Motor neuron (in vitro differentiated cells): ENCODE measurements at regions not wholly inside any gene's neighbourhood (a gene's known extent, or its start where the extent isn't known, plus 50 kb on each side); places are given as distances from the start of the nearest gene placed in this dataset.

Experiments used
- ATAC-seq, 8 experiments: fragments of 200-7000 bp; cut with Tn5 transposase; replicated peaks in 6 of 8; 2 replicates each; pipeline ENCODE4 v1.8.0; 2021; ENCODE audit warnings: mild to moderate bottlenecking in 8 of 8, moderate library complexity in 8 of 8
- H3K27ac ChIP-seq, 2 donors: fragments of 250-450 bp; sonication (Bioruptor Pico); 2 replicates each; pipeline ENCODE4 v1.9.0; 2021; ENCODE audit warnings: antibody characterized with exemption in 2 of 2, mild to moderate bottlenecking in 2 of 2, moderate library complexity in 1 of 2
- H3K4me1 ChIP-seq, 2 donors: fragments of 250-450 bp; sonication (Bioruptor Pico); replicated peaks in 1 of 2; 2 replicates each; pipeline ENCODE4 v1.6.1; 2021; ENCODE audit warnings: antibody characterized with exemption in 2 of 2, mild to moderate bottlenecking in 2 of 2, moderate library complexity in 1 of 2
- H3K4me3 ChIP-seq, 5 donors: fragments of 250-450 bp; sonication (Bioruptor Pico); 2 replicates each; pipeline ENCODE4 v1.9.0; 2021; ENCODE audit warnings: antibody characterized with exemption in 5 of 5, mild to moderate bottlenecking in 5 of 5, moderate library complexity in 4 of 5
- WGBS, 10 experiments: fragments of 450-650 bp; shearing (Covaris generic); methylation state at CpG; one replicate each; pipeline ENCODE4 v1.0.0; 2022; 5-methylcytosine and 5-hydroxymethylcytosine counted together
- in situ Hi-C, 9 experiments: fragments of 400-800 bp; cut with MboI; loops; one replicate each; pipeline ENCODE4 v1.15.0; 2021; ENCODE audit warnings: low sequenced_read_pairs in 9 of 9, low pct_unique_long_range_greater_than_20kb in 2 of 9; ENCODE audit not compliant: unreplicated experiment in 9 of 9

DNA sequence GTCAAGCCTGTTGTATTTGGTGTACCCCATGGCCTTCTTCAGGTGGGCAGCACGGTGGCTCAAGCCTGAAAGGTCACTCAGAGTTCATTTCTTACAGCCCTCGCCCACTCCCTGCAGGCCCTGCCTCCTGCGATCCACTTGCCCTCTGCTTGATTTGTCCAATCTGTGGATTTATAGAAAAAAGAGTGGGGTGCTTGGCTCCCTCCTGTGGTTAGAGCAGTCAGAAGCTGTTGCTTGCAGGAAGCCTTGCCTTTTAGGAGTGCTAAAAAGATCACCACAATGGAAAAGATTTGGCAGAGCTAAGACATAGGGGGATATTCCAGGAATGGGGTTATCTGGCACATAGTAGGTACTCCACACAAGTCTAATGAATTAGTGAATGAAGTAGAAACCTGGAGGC lies 108.0 kb upstream of the TRABD2B start:
- WGBS, 10 experiments: 59 to 92% (median 74%) methylated on average over 1 to 3 of the region's 3 CpGs; no CpG with 5 or more reads in 6 of the 10 experiments
- no peak for ATAC-seq
- in situ Hi-C loops: loop anchor here in 5 of 9 experiments (10.0 to 25.0 kb wide), 3 partner anchors 90 to 107 kb away; partner anchors contain the start of gene SLC5A9 (in 2 of the 5)
- Histone ChIP-seq H3K4me3 (no peak overlapping the region), H3K4me1 (peaks cover 3 to 5% of the 10 kb centered on the region in 2 donors), H3K27ac (no peak overlapping the region)

DNA sequence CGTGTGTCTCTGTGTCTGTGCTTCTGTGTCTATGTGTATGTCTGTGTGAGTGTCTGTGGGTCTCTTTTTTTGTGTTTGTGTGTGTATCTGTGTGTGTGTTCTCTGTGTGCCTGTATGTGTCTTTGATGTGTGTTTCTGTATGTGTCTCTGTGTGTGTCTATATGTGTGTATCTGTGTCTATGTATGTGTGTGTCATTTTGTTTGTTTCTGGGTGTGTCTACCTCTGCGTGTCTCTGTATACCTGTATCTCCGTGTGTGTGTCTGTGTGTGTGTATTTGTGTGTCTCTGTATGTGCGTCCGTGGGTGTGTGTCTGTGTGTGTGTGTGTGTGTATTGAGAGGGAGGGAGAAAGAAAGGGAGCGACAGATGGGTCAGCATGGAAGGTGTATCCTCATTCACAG lies 106.3 kb upstream of the TRABD2B start:
- WGBS, 10 experiments: 63 to 84% (median 80%) methylated on average over 1 to 6 of the region's 6 CpGs; no CpG with 5 or more reads in 5 of the 10 experiments
- H3K4me3 ChIP-seq: no peak overlapping the region
- in situ Hi-C loops: loop anchor here in 5 of 9 experiments (10.0 to 25.0 kb wide), 3 partner anchors 91 to 109 kb away; partner anchors contain the start of gene SLC5A9 (in 2 of the 5)
- no peak for ATAC-seq
- H3K27ac ChIP-seq: no peak overlapping the region
- no peaks in the 10 kb centered on the region for H3K4me1 ChIP-seq

DNA sequence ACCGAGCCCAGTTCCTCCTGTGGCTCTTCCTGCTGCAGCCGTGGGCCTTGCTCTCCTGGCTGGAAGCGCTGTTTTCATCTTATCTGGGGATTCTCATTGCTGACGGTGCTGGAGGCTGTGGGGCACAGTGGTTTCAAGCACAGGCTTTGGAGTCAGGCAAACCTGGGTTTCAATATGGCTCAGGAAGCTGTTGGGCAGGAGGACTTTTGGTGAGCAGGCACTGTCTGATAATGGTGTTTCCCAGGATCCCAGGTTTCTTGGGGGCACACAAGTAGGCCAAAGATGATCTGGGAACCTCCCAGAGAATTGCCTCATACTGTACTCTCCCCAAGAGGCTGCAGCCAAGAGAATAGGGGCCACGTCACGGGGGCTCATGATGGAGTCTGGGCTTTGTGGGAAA lies 105.6 kb upstream of the TRABD2B start:
- H3K4me1 ChIP-seq: no peaks in the 10 kb centered on the region
- WGBS, 10 experiments: 16 to 89% (median 70%) methylated on average over 2 to 6 of the region's 6 CpGs; no CpG with 5 or more reads in 3 of the 10 experiments
- no peak overlapping the region for H3K27ac ChIP-seq
- in situ Hi-C loops: loop anchor here in 5 of 9 experiments (10.0 to 25.0 kb wide), 3 partner anchors 92 to 110 kb away; partner anchors contain the start of gene SLC5A9 (in 2 of the 5)
- no peak for ATAC-seq
- no peak overlapping the region for H3K4me3 ChIP-seq

DNA sequence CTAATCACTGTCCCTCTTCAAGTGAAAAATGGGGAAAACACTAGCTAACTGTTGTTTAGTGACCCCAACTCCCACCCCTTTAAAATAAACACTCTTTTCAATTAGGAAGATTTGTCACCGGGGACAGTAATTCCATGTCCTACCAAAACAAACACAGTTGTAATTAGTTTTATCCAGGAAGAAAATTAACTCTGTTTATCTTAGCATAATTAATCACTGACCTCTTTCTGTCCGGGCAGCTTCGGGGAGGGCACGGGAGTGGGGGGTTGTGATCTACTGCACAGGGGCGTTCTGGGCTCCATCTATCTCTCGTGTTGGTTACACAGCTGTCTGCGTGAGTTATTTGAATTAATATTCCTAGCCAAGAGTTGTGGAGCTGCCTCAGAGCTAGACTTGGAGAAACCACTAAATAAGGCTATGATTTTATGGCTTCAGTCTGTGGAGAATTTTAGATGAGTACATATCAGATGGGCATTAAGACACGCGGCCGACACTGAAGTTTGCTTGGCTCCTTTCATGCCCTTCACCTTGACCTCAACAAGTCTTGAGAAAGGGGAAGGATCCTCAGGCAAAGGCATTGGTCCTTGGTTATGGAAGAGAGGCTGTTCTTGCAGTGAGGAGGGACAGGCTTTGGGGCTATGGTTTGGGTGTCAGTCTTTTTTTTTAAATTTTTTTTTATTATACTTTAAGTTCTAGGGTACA lies 102.0 kb upstream of the TRABD2B start:
- no peaks in the 10 kb centered on the region for H3K4me1 ChIP-seq
- H3K4me3 ChIP-seq: no peak overlapping the region
- WGBS, 10 experiments: 0 to 94% (median 73%) methylated on average over 1 to 10 of the region's 10 CpGs; no CpG with 5 or more reads in 2 of the 10 experiments
- in situ Hi-C loops: no loop called here
- ATAC-seq: peak in 2 of 8 experiments; percentile 12 to 88
- H3K27ac ChIP-seq: no peak overlapping the region

GRCh38 chr1:48093696-48094528 lies 96.7 kb upstream of the TRABD2B start:
- no peak overlapping the region for H3K27ac ChIP-seq
- WGBS, 10 experiments: 0 to 78% (median 42%) methylated on average over 1 to 23 of the region's 24 CpGs
- H3K4me1 ChIP-seq: no peaks in the 10 kb centered on the region
- no peak overlapping the region for H3K4me3 ChIP-seq
- ATAC-seq: peak; percentile 68 to 97 (median 83)
- in situ Hi-C loops: no loop called here

DNA sequence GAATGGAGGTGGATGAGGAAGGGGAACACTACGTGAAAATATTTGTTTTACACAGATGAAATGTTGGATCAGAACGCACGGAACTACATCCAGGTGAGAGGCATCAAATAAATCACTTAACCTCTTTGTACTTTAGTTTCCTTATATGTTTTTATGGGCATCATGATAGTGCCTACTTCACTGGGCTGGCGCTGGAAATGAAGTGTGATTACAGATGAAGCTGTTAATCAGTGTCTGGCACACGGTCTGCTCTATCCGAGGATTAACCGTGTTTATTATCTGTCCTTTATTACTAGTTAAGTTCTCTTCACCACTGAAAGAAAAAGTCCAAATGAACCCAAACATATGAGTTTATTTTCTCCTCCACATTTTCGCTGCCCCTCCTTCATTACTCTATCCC lies 96.0 kb upstream of the TRABD2B start:
- H3K4me1 ChIP-seq: no peaks in the 10 kb centered on the region
- in situ Hi-C loops: no loop called here
- no peak for ATAC-seq
- H3K4me3 ChIP-seq: no peak overlapping the region
- H3K27ac ChIP-seq: no peak overlapping the region
- WGBS, 10 experiments: 17 to 82% (median 67%) methylated on average over 3 to 8 of the region's 8 CpGs

- H3K4me1 ChIP-seq: no peaks in the 10 kb centered on the region
- in situ Hi-C loops: no loop called here
- 23 to 93% (median 62%) methylated on average over 3 to 7 of the region's 7 CpGs; no CpG with 5 or more reads in 2 of the 10 experiments for WGBS, 10 experiments
- H3K4me3 ChIP-seq: no peak overlapping the region
- ATAC-seq: no peak
- H3K27ac ChIP-seq: no peak overlapping the region
Measured at GRCh38 chr1:48092401-48092800, 95.2 kb upstream of the TRABD2B start.

DNA sequence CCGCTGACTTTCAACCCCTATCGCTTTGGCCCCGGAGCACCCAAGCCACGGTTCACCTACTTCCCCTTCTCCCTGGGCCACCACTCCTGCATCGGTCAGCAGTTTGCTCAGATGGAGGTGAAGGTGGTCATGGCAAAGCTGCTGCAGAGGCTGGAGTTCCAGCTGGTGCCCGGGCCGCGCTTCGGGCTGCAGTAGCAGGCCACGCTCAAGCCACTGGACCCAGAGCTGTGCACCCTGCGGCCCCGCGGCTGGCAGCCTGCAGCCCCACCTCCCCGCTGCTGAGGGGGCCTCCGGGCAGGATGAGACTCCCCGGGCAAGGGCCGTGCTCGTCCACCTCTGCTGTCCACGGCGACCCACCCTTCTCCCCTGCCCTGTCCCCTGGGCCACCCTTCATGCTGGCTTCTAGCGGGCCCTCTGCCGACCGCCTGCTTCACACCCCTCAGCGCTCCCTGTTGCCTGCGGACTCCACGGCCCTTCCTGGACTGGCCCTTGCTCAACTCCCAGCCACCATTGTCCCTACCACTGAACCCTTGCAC lies 92.2 kb upstream of the TRABD2B start:
- Histone ChIP-seq H3K27ac (no peak overlapping the region), H3K4me1 (peaks cover 4% of the 10 kb centered on the region in 2 donors), H3K4me3 (no peak overlapping the region)
- in situ Hi-C loops: no loop called here
- WGBS, 10 experiments: 13 to 100% (median 87%) methylated on average over 1 to 23 of the region's 26 CpGs; no CpG with 5 or more reads in 4 of the 10 experiments
- no peak for ATAC-seq

DNA sequence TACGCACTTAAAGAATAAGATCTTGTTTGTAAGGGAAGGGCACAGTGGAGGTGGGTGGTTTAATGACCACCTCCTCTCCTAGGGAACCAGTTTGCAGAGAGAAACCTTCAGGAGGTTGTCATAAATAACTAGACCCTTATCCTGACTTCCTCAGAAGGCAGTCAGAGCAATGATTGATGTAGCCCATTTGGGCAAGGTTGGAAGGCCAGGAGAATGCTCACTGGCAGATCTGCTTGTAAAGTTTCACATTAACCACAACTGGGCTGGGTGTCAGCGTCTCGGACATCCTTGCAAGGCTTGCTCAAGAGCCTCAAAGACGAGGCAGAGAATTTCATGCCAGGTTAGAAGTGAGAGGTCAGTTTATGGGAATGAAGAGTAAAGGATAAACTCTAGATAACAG lies 87.6 kb upstream of the TRABD2B start:
- Histone ChIP-seq H3K27ac (no peak overlapping the region), H3K4me3 (no peak overlapping the region), H3K4me1 (peaks cover 19 to 21% of the 10 kb centered on the region in 2 donors)
- WGBS, 10 experiments: 0 to 78% (median 48%) methylated on average over 1 to 4 of the region's 4 CpGs; no CpG with 5 or more reads in 1 of the 10 experiments
- in situ Hi-C loops: no loop called here
- ATAC-seq: peak in 1 of 8 experiments; percentile 13

GRCh38 chr1:48082271-48082962 lies 85.2 kb upstream of the TRABD2B start:
- Histone ChIP-seq H3K27ac (no peak overlapping the region), H3K4me1 (peaks cover 19 to 25% of the 10 kb centered on the region in 2 donors), H3K4me3 (no peak overlapping the region)
- WGBS, 10 experiments: 23 to 100% (median 54%) methylated on average over 1 to 6 of the region's 6 CpGs
- ATAC-seq: peak in 6 of 8 experiments; percentile 36 to 92 (median 86)
- in situ Hi-C loops: no loop called here

DNA sequence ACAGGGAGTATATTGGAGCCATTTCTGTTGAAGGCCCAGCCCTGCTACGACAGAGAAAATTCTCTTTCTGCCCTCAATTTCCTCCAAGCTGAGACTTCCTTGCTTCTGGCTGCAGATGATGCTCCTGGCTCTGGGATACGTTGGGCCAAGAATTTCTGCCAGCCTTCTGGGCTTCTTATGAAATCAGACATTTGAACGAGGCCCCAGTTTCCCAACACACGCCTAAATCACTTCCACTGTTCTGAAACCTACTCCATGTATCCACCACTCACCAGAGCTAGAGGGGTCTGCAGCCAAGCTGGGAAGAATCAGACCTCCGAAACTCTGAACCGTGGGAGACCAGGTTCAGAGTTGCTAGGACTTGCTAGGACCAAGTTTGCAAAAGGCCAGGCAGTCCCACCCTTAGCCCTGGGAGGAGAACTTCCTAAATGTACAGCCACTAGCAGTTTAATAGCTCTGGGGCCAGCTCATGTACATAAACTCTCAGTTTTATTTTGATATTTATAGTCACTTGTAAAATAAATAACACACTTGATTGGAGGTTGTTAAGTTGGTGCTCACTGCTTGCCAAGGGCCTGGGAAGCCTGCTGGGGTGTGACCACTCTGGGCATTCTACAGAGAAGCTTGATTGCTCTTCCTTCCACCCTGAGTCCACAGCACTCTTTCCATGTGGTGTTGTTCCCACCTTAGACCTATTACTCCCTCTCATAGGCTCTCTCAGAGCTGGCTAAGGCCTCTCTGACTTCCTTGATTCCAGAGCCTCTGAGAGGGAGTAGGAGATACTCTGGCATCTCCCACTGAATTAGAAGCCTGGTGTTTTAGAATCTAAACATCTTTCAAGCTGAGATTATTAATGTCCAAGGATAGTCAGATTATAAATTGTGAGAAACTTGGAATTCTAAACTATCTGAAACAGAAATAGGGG lies 83.4 kb upstream of the TRABD2B start:
- ATAC-seq: peak in 3 of 8 experiments; percentile 58 to 80 (median 79)
- Histone ChIP-seq H3K27ac (no peak overlapping the region), H3K4me3 (no peak overlapping the region), H3K4me1 (peaks cover 19 to 25% of the 10 kb centered on the region in 2 donors)
- in situ Hi-C loops: no loop called here
- 0 to 90% (median 74%) methylated on average over 1 to 6 of the region's 6 CpGs; no CpG with 5 or more reads in 3 of the 10 experiments for WGBS, 10 experiments

DNA sequence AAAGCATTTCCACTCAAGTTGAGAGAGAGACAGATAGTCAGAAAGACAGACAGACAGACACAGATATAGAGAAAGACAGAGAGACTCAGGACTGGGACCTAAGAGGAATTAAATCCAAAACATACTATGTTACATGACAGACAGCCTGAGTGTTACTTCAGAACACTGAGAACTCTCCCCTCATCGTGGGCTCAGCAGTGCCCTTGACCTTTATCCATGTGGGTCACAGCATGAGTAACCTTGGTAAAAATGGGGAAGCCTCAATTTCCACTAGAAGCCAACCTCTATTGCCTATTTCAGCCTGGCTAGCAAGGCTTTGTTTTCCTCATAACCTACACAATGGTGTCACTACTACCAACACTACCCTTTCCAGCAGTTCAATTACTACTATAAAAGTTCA lies 81.9 kb upstream of the TRABD2B start:
- Histone ChIP-seq H3K27ac (no peak overlapping the region), H3K4me3 (no peak overlapping the region), H3K4me1 (peaks cover 15 to 21% of the 10 kb centered on the region in 2 donors)
- in situ Hi-C loops: no loop called here
- ATAC-seq: no peak
- WGBS, 10 experiments: 0 to 80% (median 37%) methylated on average over 1 of the region's 1 CpG
